ENCODE measurements at regions not wholly inside any gene's neighbourhood (a gene's known extent, or its start where the extent isn't known, plus 50 kb on each side); places are given as distances from the start of the nearest gene placed in this dataset.

DNA sequence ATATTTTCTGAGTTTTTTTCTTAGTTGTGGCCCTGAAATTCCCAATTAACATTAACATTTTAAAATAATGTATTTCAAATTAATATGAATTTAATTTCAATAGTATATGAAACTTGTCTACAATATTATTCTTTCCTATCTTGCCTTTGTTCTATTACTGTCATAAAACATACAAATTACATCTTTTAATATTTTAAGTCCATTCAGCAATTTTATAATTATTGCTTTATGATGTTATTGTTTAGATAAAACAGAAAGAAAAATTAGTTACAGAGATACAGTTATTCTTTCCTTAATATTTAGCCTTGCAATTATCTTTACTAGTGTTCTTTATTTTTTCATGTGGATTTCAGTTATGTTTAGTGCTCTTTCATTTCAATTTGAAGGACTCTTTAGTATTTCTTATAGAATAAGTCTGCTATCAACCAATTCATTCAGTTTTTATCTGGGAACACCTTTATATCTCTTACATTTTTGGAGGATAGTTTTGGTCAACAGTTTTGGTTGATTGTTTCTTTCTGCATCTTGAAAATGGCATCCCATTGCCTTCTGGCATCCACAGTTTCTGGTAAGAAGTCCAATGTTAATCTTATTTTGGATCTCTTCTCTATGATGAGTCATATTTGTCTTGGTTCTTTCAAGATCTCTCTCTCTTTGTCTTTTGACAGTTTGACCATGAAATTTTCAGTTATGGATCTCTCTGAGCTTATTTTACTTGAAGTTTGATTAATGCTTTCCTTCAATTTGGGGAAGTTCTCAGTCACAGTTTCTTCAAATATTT, 76.9 kb upstream of the CHST9 start:
- Mint-ChIP-seq H3K27me3 (no peaks in the 10 kb centered on the region), H3K27ac (no peak overlapping the region), H3K36me3 (ENCODE audit: insufficient read depth) (peaks cover 1% of the 10 kb centered on the region), H3K4me3 (ENCODE audit: low read depth) (no peak overlapping the region), H3K4me1 (ENCODE audit: low read depth) (no peaks in the 10 kb centered on the region), H3K9me3 (ENCODE audit: low read depth) (peaks cover 20% of the 10 kb centered on the region)
- no peak for DNase-seq (ENCODE audit: low spot score, unreplicated experiment)
- TF ChIP-seq CTCF (IDR thresholded peaks at IDR 0.05; ENCODE audit: unreplicated experiment), result no peak

- TF ChIP-seq CTCF (IDR thresholded peaks at IDR 0.05; ENCODE audit: unreplicated experiment), result no peak
- no peaks in the 10 kb centered on the region for H3K36me3 Mint-ChIP-seq (ENCODE audit: insufficient read depth)
- no peak for DNase-seq (ENCODE audit: low spot score, unreplicated experiment)
- H3K27me3 Mint-ChIP-seq, result no peaks in the 10 kb centered on the region
- H3K27ac Mint-ChIP-seq, result no peak overlapping the region
- no peak overlapping the region for H3K4me3 Mint-ChIP-seq (ENCODE audit: low read depth)
- no peaks in the 10 kb centered on the region for H3K4me1 Mint-ChIP-seq (ENCODE audit: low read depth)
- H3K9me3 Mint-ChIP-seq (ENCODE audit: low read depth), result no peaks in the 10 kb centered on the region
Observed at GRCh38 chr18:27253571-27253970, 68.5 kb upstream of the CHST9 start.

DNA sequence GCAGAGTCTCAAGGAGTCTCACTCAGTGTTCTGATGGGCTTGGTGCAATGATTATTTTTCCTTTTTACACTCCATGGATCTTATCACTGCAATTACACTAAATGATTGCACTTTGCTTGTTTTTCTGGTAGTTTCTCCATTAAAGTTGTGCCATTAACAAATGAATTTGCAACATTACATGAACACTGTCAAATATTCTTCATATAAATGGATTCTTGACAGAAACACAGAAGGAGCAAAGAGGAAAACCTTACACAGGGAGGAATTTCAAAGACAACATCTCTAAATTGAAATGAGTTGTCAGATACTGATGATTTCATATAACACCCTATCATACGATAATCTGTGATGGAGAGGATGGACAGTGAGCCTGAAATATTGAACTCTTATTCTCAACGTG, 65.4 kb upstream of the CHST9 start:
- H3K4me1 Mint-ChIP-seq (ENCODE audit: low read depth), result no peaks in the 10 kb centered on the region
- no peak overlapping the region for H3K4me3 Mint-ChIP-seq (ENCODE audit: low read depth)
- no peaks in the 10 kb centered on the region for H3K9me3 Mint-ChIP-seq (ENCODE audit: low read depth)
- H3K36me3 Mint-ChIP-seq (ENCODE audit: insufficient read depth), result no peaks in the 10 kb centered on the region
- TF ChIP-seq CTCF (IDR thresholded peaks at IDR 0.05; ENCODE audit: unreplicated experiment), result no peak
- DNase-seq (ENCODE audit: low spot score, unreplicated experiment), result no peak
- no peaks in the 10 kb centered on the region for H3K27me3 Mint-ChIP-seq
- no peak overlapping the region for H3K27ac Mint-ChIP-seq

DNA sequence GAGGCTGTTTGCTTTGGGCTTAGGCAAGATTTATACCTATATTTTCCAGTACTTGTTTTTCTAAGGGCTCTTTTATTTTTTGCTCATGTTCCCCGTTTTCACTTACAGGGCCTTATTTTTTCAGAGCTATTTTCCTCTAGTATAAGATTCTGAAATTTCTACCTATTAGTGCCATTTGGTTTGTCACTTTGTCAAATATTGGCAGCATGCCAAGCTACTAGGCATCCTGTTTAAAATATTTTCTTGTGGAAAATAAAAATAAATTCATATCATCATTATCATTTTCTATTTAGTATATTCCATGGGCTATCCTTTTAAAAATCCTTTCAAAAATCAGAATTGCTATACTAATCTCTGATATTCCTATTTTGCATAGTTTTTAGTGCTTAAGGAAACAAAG, 64.8 kb upstream of the CHST9 start:
- Mint-ChIP-seq H3K36me3 (ENCODE audit: insufficient read depth) (no peaks in the 10 kb centered on the region), H3K9me3 (ENCODE audit: low read depth) (no peaks in the 10 kb centered on the region), H3K27me3 (no peaks in the 10 kb centered on the region), H3K4me3 (ENCODE audit: low read depth) (no peak overlapping the region), H3K4me1 (ENCODE audit: low read depth) (no peaks in the 10 kb centered on the region), H3K27ac (no peak overlapping the region)
- no peak for TF ChIP-seq CTCF (IDR thresholded peaks at IDR 0.05; ENCODE audit: unreplicated experiment)
- no peak for DNase-seq (ENCODE audit: low spot score, unreplicated experiment)

DNA sequence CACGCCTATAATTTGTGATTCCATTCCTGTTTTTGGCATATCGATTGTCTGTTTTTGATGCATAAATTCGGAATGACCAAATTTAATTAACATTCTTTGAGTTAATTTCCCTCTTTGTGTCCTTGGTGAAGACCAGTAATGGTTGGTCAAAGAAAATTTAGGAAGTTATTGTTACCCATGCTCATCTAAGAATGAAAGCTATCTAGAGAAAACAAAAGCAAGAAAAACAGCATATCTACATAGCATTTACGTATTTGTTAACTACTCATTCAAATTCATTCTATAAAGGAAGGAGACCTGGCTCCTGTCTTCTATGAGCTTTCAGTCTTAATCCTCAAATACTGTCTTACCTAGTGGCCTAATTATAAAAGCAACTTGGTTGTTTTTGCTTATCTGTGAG, 59.2 kb upstream of the CHST9 start:
- no peak for DNase-seq (ENCODE audit: low spot score, unreplicated experiment)
- Mint-ChIP-seq H3K9me3 (ENCODE audit: low read depth) (no peaks in the 10 kb centered on the region), H3K36me3 (ENCODE audit: insufficient read depth) (no peaks in the 10 kb centered on the region), H3K4me3 (ENCODE audit: low read depth) (no peak overlapping the region), H3K27me3 (no peaks in the 10 kb centered on the region), H3K27ac (no peak overlapping the region), H3K4me1 (ENCODE audit: low read depth) (peaks cover 17% of the 10 kb centered on the region)
- TF ChIP-seq CTCF (IDR thresholded peaks at IDR 0.05; ENCODE audit: unreplicated experiment), result no peak
